Common myeloid progenitor, CD34-positive (primary cell): ENCODE measurements at regions not wholly inside any gene's neighbourhood (a gene's known extent, or its start where the extent isn't known, plus 50 kb on each side); places are given as distances from the start of the nearest gene placed in this dataset.

Experiments used
- CTCF ChIA-PET: fragments of 350-600 bp; sonication (Branson Sonifier 250); formaldehyde crosslinking; loops from one replicate; lab custom pipeline; 2021; ENCODE audit warnings: antibody characterized with exemption; lab: Charles Lee
- POLR2A ChIA-PET: fragments of 350-600 bp; sonication (Branson Sonifier 250); formaldehyde crosslinking; loops from one replicate; lab custom pipeline; 2021; ENCODE audit warnings: antibody characterized with exemption; lab: Charles Lee
- DNase-seq, 3 donors: peaks; one replicate each; pipeline versions ENCODE4 v3.0.0 to v3.0.0-alpha.2; 2013
- H3K27ac ChIP-seq, 2 experiments: 1 replicate in 1 of 2; 2 replicates in 1 of 2; pipeline ENCODE4 v1.7.0; 2013; ENCODE audit warnings: inconsistent platforms in 2 of 2, low read length in 2 of 2, mild to moderate bottlenecking in 2 of 2, low read depth in 1 of 2, moderate library complexity in 1 of 2; ENCODE audit not compliant: severe bottlenecking in 2 of 2, insufficient read depth in 1 of 2, poor library complexity in 1 of 2
- H3K27me3 ChIP-seq, 5 experiments: replicated peaks in 2 of 5; 1 replicate in 3 of 5; 2 replicates in 2 of 5; pipeline versions ENCODE4 v1.6.1 to v1.7.0; 2013; ENCODE audit warnings: low read length in 4 of 5, mild to moderate bottlenecking in 2 of 5, moderate library complexity in 2 of 5, inconsistent platforms in 1 of 5; ENCODE audit not compliant: insufficient read depth in 5 of 5, control insufficient read depth in 4 of 5
- H3K36me3 ChIP-seq, 4 experiments: 1 replicate in 2 of 4; 2 replicates in 2 of 4; pipeline versions ENCODE4 v1.6.1 to v1.7.0; 2013; ENCODE audit warnings: low read length in 3 of 4, control low read depth in 1 of 4, mild to moderate bottlenecking in 1 of 4; ENCODE audit not compliant: control insufficient read depth in 4 of 4, insufficient read depth in 4 of 4
- H3K4me1 ChIP-seq, 4 experiments: 1 replicate in 3 of 4; 2 replicates in 1 of 4; pipeline versions ENCODE4 v1.6.1 to v1.7.1; 2013; ENCODE audit warnings: low read length in 3 of 4, mild to moderate bottlenecking in 3 of 4, control low read depth in 1 of 4, inconsistent platforms in 1 of 4, moderate library complexity in 1 of 4; ENCODE audit not compliant: control insufficient read depth in 4 of 4, insufficient read depth in 4 of 4; ENCODE audit errors: control extremely low read depth in 1 of 4
- H3K4me3 ChIP-seq, 7 experiments: 1 replicate in 4 of 7; 2 replicates in 3 of 7; pipeline versions ENCODE4 v1.5.1 to v1.7.0; 2013; ENCODE audit warnings: mild to moderate bottlenecking in 7 of 7, low read length in 6 of 7, moderate library complexity in 6 of 7, inconsistent platforms in 2 of 7, low read depth in 2 of 7, control low read depth in 1 of 7; ENCODE audit not compliant: insufficient read depth in 4 of 7, control insufficient read depth in 1 of 7; ENCODE audit errors: extremely low read depth in 1 of 7
- H3K9me3 ChIP-seq, 5 experiments: 1 replicate in 4 of 5; 2 replicates in 1 of 5; pipeline versions ENCODE4 v1.6.1 to v1.7.1; 2013; ENCODE audit warnings: low read length in 4 of 5, mild to moderate bottlenecking in 2 of 5, inconsistent platforms in 1 of 5, low read depth in 1 of 5, moderate library complexity in 1 of 5; ENCODE audit not compliant: control insufficient read depth in 4 of 5, insufficient read depth in 2 of 5; ENCODE audit errors: control extremely low read depth in 1 of 5
- WGBS: methylation state at CpG from one replicate; pipeline ENCODE4 v1.1.5; 2013; ENCODE audit not compliant: insufficient coverage; 5-methylcytosine and 5-hydroxymethylcytosine counted together

DNA sequence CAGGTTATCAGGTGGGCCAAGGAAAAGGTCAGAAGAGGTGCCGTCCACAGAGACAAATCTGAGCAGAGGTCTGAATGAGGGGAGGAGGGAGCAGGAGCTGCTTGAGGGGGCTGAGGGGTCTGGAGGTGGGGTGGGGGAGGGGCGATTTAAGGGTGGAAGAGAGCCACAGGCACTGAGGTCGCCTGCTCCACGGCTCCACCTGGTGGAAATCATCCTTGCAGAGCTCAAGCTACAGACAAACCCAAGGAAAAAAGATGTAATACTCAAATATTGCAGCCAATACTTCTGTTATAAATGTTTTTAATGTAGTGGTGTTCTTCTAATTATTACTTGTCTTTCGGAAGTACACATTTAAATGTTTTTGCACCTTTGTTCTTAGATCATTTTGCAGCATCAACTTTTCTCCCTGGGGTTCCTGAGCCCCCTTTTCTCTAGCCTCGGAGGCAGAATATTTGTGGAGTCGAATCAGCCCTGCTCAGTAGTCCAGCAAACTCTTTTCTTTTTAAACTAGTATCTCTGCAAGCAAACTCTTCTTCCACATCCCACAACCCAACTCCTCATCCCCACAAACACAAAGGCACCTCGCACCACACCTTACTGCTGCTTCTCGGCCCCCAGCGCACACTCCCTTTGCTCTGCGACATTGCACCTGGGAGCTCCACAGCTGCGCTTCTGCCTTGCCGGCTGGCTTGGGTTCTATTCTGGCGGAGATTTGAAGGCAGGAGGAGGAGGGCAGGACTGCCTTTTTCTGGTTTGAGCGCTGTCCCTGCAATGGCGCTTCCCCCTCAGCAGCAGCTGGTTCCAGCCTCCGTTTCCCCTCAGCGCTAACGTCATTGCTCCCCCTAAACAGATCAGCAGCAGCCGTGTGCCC lies 51.0 kb upstream of the TFAP2A start:
- peak; percentile 56 to 65 (median 63) for DNase-seq
- no peak overlapping the region for H3K27ac ChIP-seq
- no peaks in the 10 kb centered on the region for H3K36me3 ChIP-seq
- 64% methylated on average over 11 of the region's 20 CpGs for WGBS
- ChIA-PET CTCF (interaction anchor here (1.4 to 1.7 kb wide), 2 partner anchors 12 to 15 kb away, joined by 3 to 6 read pairs; no protein-coding TSS in a partner anchor), POLR2A (no interaction called here)
- H3K4me3 ChIP-seq: no peak overlapping the region
- H3K4me1 ChIP-seq: no peaks in the 10 kb centered on the region
- H3K27me3 ChIP-seq: peaks cover 0 to 8% (median 4%) of the 10 kb centered on the region in 5 experiments
- peaks cover 0 to 6% (median 3%) of the 10 kb centered on the region in 5 experiments for H3K9me3 ChIP-seq
